ENCODE measurements at regions not wholly inside any gene's neighbourhood (a gene's known extent, or its start where the extent isn't known, plus 50 kb on each side); places are given as distances from the start of the nearest gene placed in this dataset.

- Mint-ChIP-seq H3K4me1 (peaks cover 4% of the 10 kb centered on the region), H3K27ac (no peak overlapping the region), H3K9me3 (no peaks in the 10 kb centered on the region), H3K27me3 (ENCODE audit: insufficient read depth, low read depth, poor library complexity) (peaks cover 2% of the 10 kb centered on the region), H3K36me3 (ENCODE audit: low read depth) (no peaks in the 10 kb centered on the region), H3K4me3 (no peak overlapping the region)
- ATAC-seq (no peak), DNase-seq (ENCODE audit: low spot score) (no peak)
- Histone ChIP-seq H3K27ac (ENCODE audit: low read depth) (no peak overlapping the region), H3K4me2 (no peak overlapping the region), H3K4me3 (no peak overlapping the region), H3F3A (replicated peaks; ENCODE audit: low read depth) (no peaks in the 10 kb centered on the region), H3K27me3 (ENCODE audit: insufficient read depth) (no peaks in the 10 kb centered on the region), H3K9me2 (ENCODE audit: insufficient read depth) (no peaks in the 10 kb centered on the region), H3K4me1 (ENCODE audit: insufficient read depth) (no peaks in the 10 kb centered on the region), H3K79me2 (replicated peaks; ENCODE audit: insufficient read depth) (no peaks in the 10 kb centered on the region), H4K20me1 (replicated peaks; ENCODE audit: insufficient read depth) (no peaks in the 10 kb centered on the region), H2AFZ (peak overlapping the region; percentile 61; the same call in 1 of the 2 replicates), H3K36me3 (ENCODE audit: insufficient read depth) (no peaks in the 10 kb centered on the region)
- TF ChIP-seq NANOG (IDR thresholded peaks at IDR 0.05; ENCODE audit: borderline replicate concordance) (no peak), JUNB (IDR thresholded peaks at IDR 0.05; ENCODE audit: unreplicated experiment) (no peak), ZNF462 (CRISPR knock-in tag; IDR thresholded peaks at IDR 0.05) (no peak), EZH2phosphoT487 (IDR thresholded peaks at IDR 0.05; ENCODE audit: unreplicated experiment) (no peak), ZNF114 (CRISPR knock-in tag; IDR thresholded peaks at IDR 0.05) (no peak), CTCF (conservative IDR thresholded peaks at IDR 0.05; ENCODE audit: low read depth in 2 of 2) (no peak), REST (IDR thresholded peaks at IDR 0.05; ENCODE audit: unreplicated experiment) (no peak), ETS1 (IDR thresholded peaks at IDR 0.05) (no peak), STAT1 (IDR thresholded peaks at IDR 0.05; ENCODE audit: unreplicated experiment) (no peak), EZH2 (IDR thresholded peaks at IDR 0.05; ENCODE audit: low read depth, unreplicated experiment) (no peak), POLR2AphosphoS5 (IDR thresholded peaks at IDR 0.05; ENCODE audit: low read depth) (no peak), ZNF331 (CRISPR knock-in tag; IDR thresholded peaks at IDR 0.05; ENCODE audit: low read depth) (no peak), CREB1 (CRISPR knock-in tag; IDR thresholded peaks at IDR 0.05; ENCODE audit: low read depth) (no peak)
Observed at GRCh38 chr2:124970030-124970429, 944.9 kb downstream of the CNTNAP5 start.
